ENCODE measurements at regions not wholly inside any gene's neighbourhood (a gene's known extent, or its start where the extent isn't known, plus 50 kb on each side); places are given as distances from the start of the nearest gene placed in this dataset.

DNA sequence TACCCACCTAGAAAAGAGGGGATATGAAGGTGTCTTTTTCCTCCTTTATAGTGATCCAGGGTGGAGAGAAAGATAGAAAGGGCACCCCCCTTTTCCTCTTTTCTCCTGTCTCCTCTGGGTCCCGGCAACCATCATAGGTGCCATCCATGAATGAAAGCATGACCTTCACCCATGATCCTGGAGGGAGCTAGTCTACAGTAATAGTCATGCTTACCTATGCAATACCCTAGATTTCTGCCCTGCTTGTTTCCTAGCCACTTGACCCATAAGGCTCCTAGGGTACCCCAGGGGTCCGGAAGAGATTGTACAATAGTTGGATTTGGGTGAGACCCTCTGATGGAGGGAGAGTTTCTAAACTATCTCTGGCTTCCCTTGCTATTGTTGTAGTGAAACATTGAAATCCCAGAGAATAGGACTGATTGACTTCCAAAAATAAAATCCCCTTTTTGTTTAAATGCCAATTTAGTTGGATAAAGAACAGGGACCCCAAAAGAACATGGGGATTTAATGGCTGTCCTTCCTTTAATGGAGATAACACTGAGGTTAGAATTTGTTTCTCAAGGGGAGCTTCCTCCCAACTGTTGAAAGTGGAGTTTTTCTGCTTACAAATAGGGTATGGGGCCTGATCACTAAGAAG is 366.8 kb upstream of the KHDRBS2 start:
- H3K27me3 Mint-ChIP-seq (ENCODE audit: unreplicated experiment): no peaks in the 10 kb centered on the region
- peaks cover 32% of the 10 kb centered on the region for H3K9me3 Mint-ChIP-seq (ENCODE audit: unreplicated experiment)
- H3K36me3 Mint-ChIP-seq (ENCODE audit: low read depth, unreplicated experiment): peaks cover 10% of the 10 kb centered on the region
- no peak overlapping the region for H3K4me3 Mint-ChIP-seq (ENCODE audit: unreplicated experiment)
- H3K4me1 Mint-ChIP-seq (ENCODE audit: unreplicated experiment): no peaks in the 10 kb centered on the region
- TF ChIP-seq, protein P1, sequence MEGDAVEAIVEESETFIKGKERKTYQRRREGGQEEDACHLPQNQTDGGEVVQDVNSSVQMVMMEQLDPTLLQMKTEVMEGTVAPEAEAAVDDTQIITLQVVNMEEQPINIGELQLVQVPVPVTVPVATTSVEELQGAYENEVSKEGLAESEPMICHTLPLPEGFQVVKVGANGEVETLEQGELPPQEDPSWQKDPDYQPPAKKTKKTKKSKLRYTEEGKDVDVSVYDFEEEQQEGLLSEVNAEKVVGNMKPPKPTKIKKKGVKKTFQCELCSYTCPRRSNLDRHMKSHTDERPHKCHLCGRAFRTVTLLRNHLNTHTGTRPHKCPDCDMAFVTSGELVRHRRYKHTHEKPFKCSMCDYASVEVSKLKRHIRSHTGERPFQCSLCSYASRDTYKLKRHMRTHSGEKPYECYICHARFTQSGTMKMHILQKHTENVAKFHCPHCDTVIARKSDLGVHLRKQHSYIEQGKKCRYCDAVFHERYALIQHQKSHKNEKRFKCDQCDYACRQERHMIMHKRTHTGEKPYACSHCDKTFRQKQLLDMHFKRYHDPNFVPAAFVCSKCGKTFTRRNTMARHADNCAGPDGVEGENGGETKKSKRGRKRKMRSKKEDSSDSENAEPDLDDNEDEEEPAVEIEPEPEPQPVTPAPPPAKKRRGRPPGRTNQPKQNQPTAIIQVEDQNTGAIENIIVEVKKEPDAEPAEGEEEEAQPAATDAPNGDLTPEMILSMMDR (IDR thresholded peaks at IDR 0.05; ENCODE audit: unreplicated experiment): no peak
- H3K27ac Mint-ChIP-seq (ENCODE audit: unreplicated experiment): no peak overlapping the region
- DNase-seq (ENCODE audit: low spot score): no peak

DNA sequence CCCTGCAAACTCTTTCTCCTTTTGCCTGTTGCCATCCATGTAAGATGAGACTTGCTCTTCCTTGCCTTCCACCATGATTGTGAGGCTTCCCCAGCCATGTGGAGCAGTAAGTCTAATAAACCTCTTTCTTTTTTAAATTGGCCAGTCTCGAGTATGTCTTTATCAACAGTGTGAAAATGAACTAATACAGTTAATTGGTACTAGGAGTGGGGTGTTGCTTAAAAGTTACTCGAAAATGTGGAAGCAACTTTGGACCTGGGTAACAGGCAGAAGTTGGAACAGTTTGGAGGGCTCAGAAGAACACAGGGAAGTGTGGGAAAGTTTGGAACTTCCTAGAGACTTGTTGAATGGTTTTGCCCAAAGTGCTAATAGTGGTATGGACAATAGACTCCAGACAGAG is 359.2 kb upstream of the KHDRBS2 start:
- H3K4me3 Mint-ChIP-seq (ENCODE audit: unreplicated experiment): no peak overlapping the region

DNA sequence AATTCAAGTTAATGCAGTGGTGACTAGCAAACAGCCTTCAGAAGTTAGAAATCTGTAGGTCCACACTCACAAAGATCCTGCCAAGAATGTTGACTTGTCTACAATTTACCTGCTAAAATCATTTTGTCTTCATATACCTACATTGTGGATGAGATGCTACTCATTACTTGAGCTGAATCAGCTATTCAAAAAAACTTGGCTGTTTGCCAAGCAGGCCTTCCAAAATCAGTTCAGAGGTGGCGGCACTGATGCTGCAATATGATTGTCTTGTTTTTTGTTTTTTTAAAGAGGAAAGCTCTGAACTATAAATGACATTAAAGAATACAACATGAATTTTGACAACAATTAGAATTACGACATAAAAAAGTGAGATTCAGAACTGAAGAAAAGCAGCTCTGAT is 354.7 kb upstream of the KHDRBS2 start:
- no peaks in the 10 kb centered on the region for H3K4me1 Mint-ChIP-seq (ENCODE audit: unreplicated experiment)
- DNase-seq (ENCODE audit: low spot score): no peak
- TF ChIP-seq, protein P1 (IDR thresholded peaks at IDR 0.05; ENCODE audit: unreplicated experiment): no peak
- H3K27me3 Mint-ChIP-seq (ENCODE audit: unreplicated experiment): no peaks in the 10 kb centered on the region
- peaks cover 3% of the 10 kb centered on the region for H3K36me3 Mint-ChIP-seq (ENCODE audit: low read depth, unreplicated experiment)
- H3K4me3 Mint-ChIP-seq (ENCODE audit: unreplicated experiment): no peak overlapping the region
- peaks cover 23% of the 10 kb centered on the region for H3K9me3 Mint-ChIP-seq (ENCODE audit: unreplicated experiment)
- no peak overlapping the region for H3K27ac Mint-ChIP-seq (ENCODE audit: unreplicated experiment)

More for the DNA sequence above, 359.2 kb upstream of the KHDRBS2 start:
- Mint-ChIP-seq H3K4me1 (ENCODE audit: unreplicated experiment) (no peaks in the 10 kb centered on the region), H3K9me3 (ENCODE audit: unreplicated experiment) (peaks cover 40% of the 10 kb centered on the region), H3K27me3 (ENCODE audit: unreplicated experiment) (no peaks in the 10 kb centered on the region), H3K36me3 (ENCODE audit: low read depth, unreplicated experiment) (peaks cover 13% of the 10 kb centered on the region), H3K27ac (ENCODE audit: unreplicated experiment) (no peak overlapping the region)
- no peak for DNase-seq (ENCODE audit: low spot score)
- TF ChIP-seq, protein P1 (IDR thresholded peaks at IDR 0.05; ENCODE audit: unreplicated experiment): no peak

DNA sequence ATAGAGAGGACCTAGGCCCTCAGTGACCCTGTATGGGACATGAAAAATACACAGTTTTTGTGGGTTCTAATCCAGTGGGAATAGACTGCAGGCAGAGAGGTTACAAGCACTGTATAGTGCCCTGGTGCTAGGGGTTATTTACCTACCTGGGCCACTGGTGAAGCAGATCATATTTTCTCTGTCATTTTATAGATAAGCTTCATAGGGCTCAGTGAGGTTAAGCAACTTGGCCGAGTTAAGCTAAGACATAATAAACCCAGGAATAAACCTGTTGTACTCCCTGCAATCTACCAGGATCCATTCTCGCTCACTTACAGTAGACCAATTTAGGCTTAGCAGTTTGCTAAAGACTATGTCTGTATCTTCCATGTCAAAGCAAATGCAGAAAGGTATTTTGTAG is 340.6 kb upstream of the KHDRBS2 start:
- Mint-ChIP-seq H3K4me1 (ENCODE audit: unreplicated experiment) (no peaks in the 10 kb centered on the region), H3K36me3 (ENCODE audit: low read depth, unreplicated experiment) (no peaks in the 10 kb centered on the region)

More for the DNA sequence above, 340.6 kb upstream of the KHDRBS2 start:
- Mint-ChIP-seq H3K27me3 (ENCODE audit: unreplicated experiment) (no peaks in the 10 kb centered on the region), H3K4me3 (ENCODE audit: unreplicated experiment) (no peak overlapping the region), H3K27ac (ENCODE audit: unreplicated experiment) (no peak overlapping the region), H3K9me3 (ENCODE audit: unreplicated experiment) (no peaks in the 10 kb centered on the region)
- DNase-seq (ENCODE audit: low spot score): no peak
- TF ChIP-seq, protein P1 (IDR thresholded peaks at IDR 0.05; ENCODE audit: unreplicated experiment): no peak

Measured in endothelial cell (in vitro differentiated cells).